Prostate gland (tissue), 2 donors: ENCODE measurements at regions not wholly inside any gene's neighbourhood (a gene's known extent, or its start where the extent isn't known, plus 50 kb on each side); places are given as distances from the start of the nearest gene placed in this dataset.

Experiments
- DNase-seq: peaks from one replicate; pipeline ENCODE4 v3.0.0-alpha.2; 2019; ENCODE audit warnings: low spot score
- H3K27ac ChIP-seq, 2 donors: fragments of 200-600 bp; sonication (generic); 2 replicates each; pipeline ENCODE4 v1.5.1; 2017 to 2019
- H3K27me3 ChIP-seq: fragments of 200-600 bp; sonication (generic); replicated peaks from 2 replicates; pipeline ENCODE4 v1.5.1; 2019; ENCODE audit not compliant: insufficient read depth
- H3K36me3 ChIP-seq, 2 donors: fragments of 200-600 bp; sonication (generic); 1 replicate in 1 of 2; 2 replicates in 1 of 2; pipeline versions ENCODE4 v1.5.1 to v1.8.1; 2017 to 2019
- H3K4me1 ChIP-seq: fragments of 200-600 bp; sonication (generic); replicated peaks from 2 replicates; pipeline ENCODE4 v1.5.1; 2019
- H3K4me3 ChIP-seq, 2 donors: fragments of 200-600 bp; sonication (generic); 2 replicates each; pipeline ENCODE4 v1.5.1; 2017 to 2019
- H3K9me3 ChIP-seq: fragments of 200-600 bp; sonication (generic); 2 replicates; pipeline ENCODE4 v1.5.1; 2017
- POLR2A ChIP-seq: fragments of 450-650 bp; IDR thresholded peaks from one replicate; pipeline ENCODE4 v1.6.1; 2016; ENCODE audit warnings: antibody characterized with exemption, mild to moderate bottlenecking
- POLR2AphosphoS5 ChIP-seq: sonication (generic); formaldehyde crosslinking; IDR thresholded peaks from one replicate; pipeline ENCODE4 v1.6.1; 2017; ENCODE audit warnings: antibody characterized with exemption
- whole genome bisulfite sequencing: methylation state at CpG from one replicate; pipeline ENCODE4 v1.1.5; 2018; 5-methylcytosine and 5-hydroxymethylcytosine counted together
- intact Hi-C: fragments of 100-400 bp; cut with DNase I; formaldehyde crosslinking; loops from one replicate; pipeline ENCODE4 v1.14.2; 2022
- TF ChIP-seq, protein P1 (sequence below), 4 experiments: fragments of 200-600 bp in 2 of 4; fragments of 450-650 bp in 2 of 4; sonication (generic) in 2 of 4; IDR thresholded peaks; 1 replicate in 3 of 4; 2 replicates in 1 of 4; pipeline ENCODE4 v1.5.1; 2016 to 2019; ENCODE audit warnings: antibody characterized with exemption in 4 of 4, mild to moderate bottlenecking in 2 of 4, moderate library complexity in 2 of 4

DNA sequence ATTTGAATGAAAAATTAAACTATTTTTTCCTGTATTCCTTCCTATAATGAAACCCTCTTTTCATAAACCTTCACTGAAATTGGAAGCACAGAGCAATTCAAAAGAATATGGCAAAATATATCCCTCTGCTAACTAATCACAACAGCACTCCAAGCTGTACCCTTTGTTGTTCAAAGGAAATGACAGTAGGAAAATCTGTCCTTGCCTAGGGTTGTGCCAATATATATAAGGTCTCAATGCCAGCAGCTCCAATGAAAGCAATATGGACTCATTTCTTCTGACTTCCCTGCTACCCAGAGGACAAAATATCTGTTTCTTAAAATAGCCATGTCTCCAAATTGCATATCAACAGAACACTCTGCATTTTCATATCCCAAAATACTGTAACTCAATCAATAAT lies 373.9 kb upstream of the MC4R start:
- intact Hi-C loops: no loop called here
- H3K4me1 ChIP-seq: no peaks in the 10 kb centered on the region
- no peak overlapping the region for H3K27ac ChIP-seq
- H3K9me3 ChIP-seq: no peaks in the 10 kb centered on the region
- no peaks in the 10 kb centered on the region for H3K27me3 ChIP-seq
- H3K36me3 ChIP-seq: no peaks in the 10 kb centered on the region
- no peak overlapping the region for H3K4me3 ChIP-seq
- no peak for DNase-seq
- no peak for TF ChIP-seq POLR2A
- TF ChIP-seq, protein P1, sequence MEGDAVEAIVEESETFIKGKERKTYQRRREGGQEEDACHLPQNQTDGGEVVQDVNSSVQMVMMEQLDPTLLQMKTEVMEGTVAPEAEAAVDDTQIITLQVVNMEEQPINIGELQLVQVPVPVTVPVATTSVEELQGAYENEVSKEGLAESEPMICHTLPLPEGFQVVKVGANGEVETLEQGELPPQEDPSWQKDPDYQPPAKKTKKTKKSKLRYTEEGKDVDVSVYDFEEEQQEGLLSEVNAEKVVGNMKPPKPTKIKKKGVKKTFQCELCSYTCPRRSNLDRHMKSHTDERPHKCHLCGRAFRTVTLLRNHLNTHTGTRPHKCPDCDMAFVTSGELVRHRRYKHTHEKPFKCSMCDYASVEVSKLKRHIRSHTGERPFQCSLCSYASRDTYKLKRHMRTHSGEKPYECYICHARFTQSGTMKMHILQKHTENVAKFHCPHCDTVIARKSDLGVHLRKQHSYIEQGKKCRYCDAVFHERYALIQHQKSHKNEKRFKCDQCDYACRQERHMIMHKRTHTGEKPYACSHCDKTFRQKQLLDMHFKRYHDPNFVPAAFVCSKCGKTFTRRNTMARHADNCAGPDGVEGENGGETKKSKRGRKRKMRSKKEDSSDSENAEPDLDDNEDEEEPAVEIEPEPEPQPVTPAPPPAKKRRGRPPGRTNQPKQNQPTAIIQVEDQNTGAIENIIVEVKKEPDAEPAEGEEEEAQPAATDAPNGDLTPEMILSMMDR (IDR thresholded peaks at IDR 0.05): no peak
- TF ChIP-seq POLR2AphosphoS5: no peak

DNA sequence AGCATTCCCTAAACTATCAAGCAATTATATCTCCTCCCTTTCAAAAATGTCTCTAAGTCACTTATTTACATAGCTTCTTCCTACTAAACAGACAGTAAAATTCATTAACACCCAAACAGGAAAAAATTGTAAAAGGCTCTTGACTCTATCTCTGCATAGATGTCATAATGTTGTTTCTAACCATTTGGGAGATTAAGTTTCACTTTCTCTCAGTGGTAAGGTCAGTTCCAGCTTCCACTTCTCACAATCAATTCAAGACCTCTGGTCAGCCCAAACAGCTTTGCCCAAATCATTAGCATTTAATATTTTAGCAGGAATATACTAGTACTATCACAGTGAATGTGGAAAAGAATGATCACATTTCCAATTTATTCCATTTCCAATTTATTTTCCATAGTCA lies 374.3 kb upstream of the MC4R start:
- TF ChIP-seq POLR2A (no peak), POLR2AphosphoS5 (no peak)
- TF ChIP-seq, protein P1 (IDR thresholded peaks at IDR 0.05): no peak
- no peaks in the 10 kb centered on the region for H3K9me3 ChIP-seq

DNA sequence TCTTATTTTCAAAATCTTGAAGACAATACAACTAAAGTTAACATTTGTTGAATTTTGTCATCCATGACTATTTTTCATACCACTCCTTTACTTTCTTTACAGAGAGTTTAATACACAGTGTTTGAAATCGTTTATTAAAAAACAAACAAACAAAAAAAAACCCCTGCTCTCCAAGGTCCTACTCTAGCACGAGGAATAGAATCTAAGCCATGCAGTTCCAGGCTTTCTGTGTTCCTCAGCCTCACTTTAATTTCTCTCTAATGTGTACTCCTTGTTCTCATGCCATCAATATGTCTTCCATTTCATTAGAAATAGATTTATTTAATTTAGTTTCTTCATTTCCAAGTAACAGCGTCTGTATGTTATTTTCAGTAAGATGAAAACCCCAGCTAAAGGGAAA lies 381.2 kb upstream of the MC4R start:
- Histone ChIP-seq H3K27ac (no peak overlapping the region), H3K9me3 (no peaks in the 10 kb centered on the region), H3K27me3 (no peaks in the 10 kb centered on the region), H3K4me3 (no peak overlapping the region), H3K36me3 (no peaks in the 10 kb centered on the region), H3K4me1 (no peaks in the 10 kb centered on the region)
- 43% methylated on average over 3 of the region's 3 CpGs for WGBS
- TF ChIP-seq, protein P1 (IDR thresholded peaks at IDR 0.05): no peak
- no peak for TF ChIP-seq POLR2A
- TF ChIP-seq POLR2AphosphoS5: no peak
- DNase-seq: no peak
- intact Hi-C loops: no loop called here

More for the DNA sequence above, 374.3 kb upstream of the MC4R start:
- no peaks in the 10 kb centered on the region for H3K36me3 ChIP-seq
- DNase-seq: no peak
- H3K27me3 ChIP-seq: no peaks in the 10 kb centered on the region
- no peak overlapping the region for H3K4me3 ChIP-seq
- no peaks in the 10 kb centered on the region for H3K4me1 ChIP-seq
- no peak overlapping the region for H3K27ac ChIP-seq
- intact Hi-C loops: no loop called here

DNA sequence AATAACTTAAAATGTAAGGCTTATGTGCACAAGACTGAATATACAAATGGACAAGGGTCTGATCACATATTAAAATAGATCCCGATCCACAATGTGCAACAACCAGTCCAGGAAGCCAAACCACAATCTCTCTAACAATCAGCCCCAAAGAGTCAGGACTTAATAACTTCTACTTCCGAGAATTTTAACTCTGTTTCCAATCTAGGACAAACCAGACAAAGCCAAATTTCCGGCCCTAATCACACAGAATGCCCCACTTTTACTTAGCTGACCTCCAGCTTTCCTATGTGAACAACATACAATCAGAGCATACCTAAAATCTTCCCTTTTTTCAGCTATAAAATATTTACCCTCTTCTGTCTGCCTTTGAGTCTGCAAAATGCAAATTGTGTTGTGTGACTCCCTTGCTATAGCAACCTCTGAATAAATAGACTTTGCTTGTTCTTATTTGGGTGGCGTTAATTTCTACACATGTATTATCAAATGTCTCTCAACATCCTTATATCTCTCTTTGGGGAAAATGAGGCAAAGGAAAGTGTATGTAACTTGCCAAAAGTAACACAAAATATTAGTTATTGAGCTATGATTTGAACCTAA lies 381.9 kb upstream of the MC4R start:
- Histone ChIP-seq H3K27ac (no peak overlapping the region), H3K4me3 (no peak overlapping the region), H3K9me3 (no peaks in the 10 kb centered on the region), H3K36me3 (no peaks in the 10 kb centered on the region), H3K27me3 (no peaks in the 10 kb centered on the region), H3K4me1 (no peaks in the 10 kb centered on the region)
- TF ChIP-seq POLR2A: no peak
- no peak for TF ChIP-seq POLR2AphosphoS5
- TF ChIP-seq, protein P1 (IDR thresholded peaks at IDR 0.05): no peak
- 56% methylated on average over 4 of the region's 4 CpGs for WGBS
- intact Hi-C loops: no loop called here
- DNase-seq: no peak

DNA sequence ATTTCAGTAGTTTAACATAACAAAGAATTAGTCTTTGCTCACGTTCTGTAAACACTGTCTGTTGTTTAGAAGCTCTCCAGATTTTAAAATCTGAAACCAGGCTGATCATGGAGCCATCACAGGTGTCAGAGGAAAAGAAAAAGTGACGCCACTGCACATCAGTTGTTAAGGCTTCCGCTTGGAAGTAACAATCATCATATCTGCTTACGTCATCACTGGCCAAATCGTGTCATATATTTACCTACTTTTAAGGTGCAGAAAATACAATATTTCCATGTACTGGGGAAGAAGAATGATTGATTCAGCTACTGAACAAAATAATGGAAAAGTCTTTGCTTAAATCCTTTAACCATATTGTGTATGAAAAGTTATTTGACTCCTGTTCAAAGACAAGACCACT lies 382.6 kb upstream of the MC4R start:
- no peaks in the 10 kb centered on the region for H3K9me3 ChIP-seq
- no peaks in the 10 kb centered on the region for H3K4me1 ChIP-seq
- no peak for DNase-seq
- no peak overlapping the region for H3K4me3 ChIP-seq
- intact Hi-C loops: no loop called here
- no peaks in the 10 kb centered on the region for H3K36me3 ChIP-seq
- no peaks in the 10 kb centered on the region for H3K27me3 ChIP-seq
- 68% methylated on average over 5 of the region's 5 CpGs for WGBS
- H3K27ac ChIP-seq: no peak overlapping the region
- TF ChIP-seq POLR2A (no peak), POLR2AphosphoS5 (no peak)
- TF ChIP-seq, protein P1 (IDR thresholded peaks at IDR 0.05): no peak
